Colon (tissue), 2 donors: ENCODE measurements at regions not wholly inside any gene's neighbourhood (a gene's known extent, or its start where the extent isn't known, plus 50 kb on each side); places are given as distances from the start of the nearest gene placed in this dataset.
"Not testable (repeated sequence)": the region's sequence is repeated elsewhere in the genome, so short reads cannot be mapped to it uniquely, and the experiment has no call there.

Experiments used
- FAIRE-seq: peaks from 2 replicates; lab custom pipeline; 2012; peaks lifted over from hg19 to GRCh38; lab: Jason Lieb, UNC
- donor health status: control.
- donor health status: control.

DNA sequence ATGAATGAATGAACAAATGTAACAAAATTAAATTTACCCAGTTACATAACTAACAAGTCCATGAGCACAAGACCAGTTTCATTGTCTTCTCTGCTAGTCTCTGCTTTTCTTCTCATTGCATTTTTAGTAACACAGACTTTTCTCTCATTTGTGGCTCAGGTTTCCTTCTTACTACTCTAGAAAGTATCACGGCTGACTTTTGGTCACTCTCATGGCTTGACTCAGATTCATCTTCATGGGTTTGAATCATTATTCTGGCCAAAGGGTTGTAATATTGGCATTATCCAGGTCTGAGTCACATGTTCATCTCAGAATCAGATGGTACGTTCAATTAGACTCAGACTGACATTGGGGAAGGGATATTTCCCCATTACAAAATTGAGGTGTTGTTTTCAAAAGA, 121.5 kb upstream of the SATB1 start:
- FAIRE-seq: no peak

DNA sequence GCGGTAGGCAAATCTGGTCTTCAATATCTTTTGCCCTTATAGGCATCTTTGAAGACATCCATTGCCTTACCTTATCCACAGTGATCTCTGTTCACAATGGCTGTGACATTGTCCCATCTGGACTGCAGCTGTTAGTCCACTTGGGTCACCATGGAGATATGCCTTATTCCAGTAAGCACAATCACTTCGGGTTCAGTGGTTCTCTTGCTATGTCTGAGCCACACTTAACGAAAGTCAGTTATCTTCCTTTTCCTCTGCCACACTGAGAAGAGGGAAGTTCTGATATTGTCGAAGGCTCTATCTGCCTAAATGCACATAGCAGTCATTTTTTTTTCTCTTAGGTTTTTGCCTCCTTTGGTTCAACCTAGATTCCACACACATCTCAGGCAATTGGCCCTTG, 119.0 kb upstream of the SATB1 start:
- FAIRE-seq: no peak

DNA sequence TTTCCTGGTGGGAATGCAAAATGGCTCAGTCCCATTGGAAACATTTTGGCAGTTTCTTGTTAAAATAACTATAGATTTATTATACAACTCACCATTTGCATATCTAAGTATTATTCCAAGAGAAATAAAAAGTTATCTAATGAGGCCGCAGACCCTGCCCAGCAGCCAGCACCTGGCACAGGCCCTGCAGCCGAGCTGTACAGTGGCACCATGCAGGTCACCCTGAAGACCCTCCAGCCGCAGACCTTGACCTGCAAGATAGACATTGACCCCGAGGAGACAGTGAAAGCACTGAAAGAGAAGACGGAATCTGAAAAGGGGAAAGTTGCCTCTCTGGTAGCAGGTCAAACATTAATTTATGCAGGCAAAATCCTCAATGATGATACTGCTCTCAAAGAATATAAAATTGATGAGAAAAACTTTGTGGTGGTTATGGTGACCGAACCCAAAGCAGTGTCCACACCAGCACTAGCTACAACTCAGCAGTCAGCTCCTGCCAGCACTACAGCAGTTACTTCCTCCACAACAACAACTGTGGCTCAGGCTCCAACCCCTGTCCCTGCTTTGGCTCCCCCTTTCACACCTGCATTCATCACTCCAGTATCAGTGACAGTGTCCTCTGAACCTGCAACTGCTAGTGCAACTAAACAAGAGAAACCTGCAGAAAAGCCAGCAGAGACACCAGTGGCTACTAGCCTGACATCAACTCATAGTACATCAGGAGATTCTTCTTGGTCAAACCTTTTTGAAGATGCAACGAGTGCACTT, 113.5 kb upstream of the SATB1 start:
- no peak for FAIRE-seq

GRCh38 chr3:18533039-18533438, 107.9 kb upstream of the SATB1 start:
- no peak for FAIRE-seq

DNA sequence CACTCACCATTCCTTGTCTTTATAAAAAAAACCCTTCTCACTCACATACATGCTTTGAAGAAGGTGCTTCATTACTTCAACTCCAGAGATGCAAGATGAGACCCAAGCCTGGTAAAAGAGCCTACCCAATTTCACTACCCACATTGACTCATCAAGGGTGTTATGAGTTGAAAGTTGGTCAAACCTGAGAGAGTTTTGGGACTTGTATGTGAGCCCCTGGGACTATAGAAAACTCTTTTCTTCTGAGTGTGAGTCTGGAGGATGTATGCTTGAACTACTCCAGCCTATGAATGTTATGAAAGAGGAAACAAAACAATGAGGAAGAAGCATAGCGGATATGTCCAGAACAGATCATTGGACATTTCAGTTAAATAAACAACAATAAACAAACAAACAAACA, 106.5 kb upstream of the SATB1 start:
- FAIRE-seq: no peak

- FAIRE-seq: no peak
Observed at GRCh38 chr3:18529631-18530030, 104.5 kb upstream of the SATB1 start.

- no peak for FAIRE-seq
Observed at GRCh38 chr3:18527691-18528090, 102.6 kb upstream of the SATB1 start.

DNA sequence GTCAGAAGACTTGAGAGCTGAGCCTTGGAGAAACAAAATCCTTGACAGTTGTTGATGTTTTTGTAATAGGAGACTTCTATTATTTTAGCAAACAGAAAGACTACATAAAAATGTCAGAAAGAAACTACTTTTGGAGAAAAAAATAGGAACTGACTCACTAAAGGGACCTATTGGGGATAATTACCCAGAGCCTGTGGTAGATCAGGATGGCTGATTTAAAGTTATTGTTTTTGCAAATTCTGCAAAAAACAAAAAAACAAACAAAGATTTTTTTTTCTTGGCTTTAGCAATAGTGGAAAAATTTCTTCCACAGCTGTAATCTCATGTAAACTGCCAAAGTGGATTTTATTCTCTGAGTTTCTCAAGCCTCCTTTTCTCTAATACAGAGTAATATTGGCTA, 101.5 kb upstream of the SATB1 start:
- no peak for FAIRE-seq

DNA sequence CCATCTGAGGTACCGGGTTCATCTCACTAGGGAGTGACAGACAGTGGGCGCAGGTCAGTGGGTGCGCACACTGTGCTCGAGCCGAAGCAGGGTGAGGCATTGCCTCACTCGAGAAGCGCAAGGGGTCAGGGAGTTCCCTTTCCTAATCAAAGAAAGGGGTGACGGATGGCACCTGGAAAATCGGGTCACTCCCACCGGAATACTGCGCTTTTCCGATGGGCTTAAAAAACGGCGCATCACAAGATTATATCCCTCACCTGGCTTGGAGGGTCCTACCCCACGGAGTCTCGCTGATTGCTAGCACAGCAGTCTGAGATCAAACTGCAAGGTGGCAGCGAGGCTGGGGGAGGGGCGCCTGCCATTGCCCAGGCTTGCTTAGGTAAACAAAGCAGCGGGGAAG, 91.0 kb upstream of the SATB1 start:
- FAIRE-seq: not testable (repeated sequence)

DNA sequence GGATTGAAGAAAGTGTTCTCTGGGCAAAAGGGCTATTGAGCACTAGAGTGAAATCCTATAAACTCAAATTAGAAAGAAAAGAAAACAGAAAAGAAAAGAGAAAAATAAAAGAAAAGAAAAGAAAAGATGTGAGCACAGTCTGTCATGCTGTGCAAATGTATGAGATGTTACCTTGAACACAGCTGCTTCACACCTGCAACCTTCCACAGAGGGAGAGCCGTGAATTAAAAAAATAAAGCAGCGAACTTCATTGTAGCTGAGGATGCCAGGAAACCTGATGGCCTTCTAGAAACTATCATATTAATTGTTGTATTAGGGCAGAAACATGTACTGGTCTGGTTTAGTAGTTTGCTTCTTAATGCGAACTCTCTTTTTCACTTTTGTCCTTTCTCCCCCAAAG, 88.0 kb upstream of the SATB1 start:
- FAIRE-seq: no peak

DNA sequence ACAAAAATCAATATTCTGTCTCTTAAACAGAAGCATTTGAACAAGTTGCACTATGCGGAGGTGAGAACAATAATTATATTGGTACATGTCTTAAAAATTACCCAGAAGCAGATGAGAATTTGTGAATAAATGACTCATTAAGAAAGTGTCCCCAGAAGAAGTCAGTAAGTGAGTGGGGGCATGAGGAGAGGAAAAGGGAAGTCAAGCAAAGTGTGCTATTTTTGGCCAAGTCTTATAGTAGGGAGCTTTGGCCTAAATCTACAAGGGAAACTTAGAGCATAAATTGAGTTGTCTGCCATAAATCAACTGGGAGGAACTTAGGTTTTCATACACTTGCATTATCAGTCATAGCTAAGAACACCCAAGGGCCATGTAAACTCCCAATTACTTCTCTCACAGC, 86.9 kb upstream of the SATB1 start:
- no peak for FAIRE-seq

DNA sequence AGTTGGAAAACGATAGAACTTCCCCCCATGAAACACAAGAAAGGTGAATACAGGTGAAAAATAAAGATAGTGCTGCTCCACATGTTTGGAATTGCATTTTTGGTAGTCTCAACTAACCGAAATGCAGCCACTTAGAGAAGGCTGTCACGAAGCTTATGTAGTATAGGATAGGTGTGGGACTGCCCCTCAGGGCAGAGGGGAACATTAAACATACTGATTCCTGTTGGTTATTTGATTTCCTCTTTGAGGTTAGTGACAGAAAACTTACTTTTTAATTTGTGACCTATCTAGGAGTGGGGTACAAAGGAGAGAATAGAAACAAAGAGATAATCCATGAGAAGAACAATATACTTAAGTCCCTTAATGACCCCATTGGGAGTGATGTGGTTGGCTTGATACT, 85.8 kb upstream of the SATB1 start:
- FAIRE-seq: no peak

DNA sequence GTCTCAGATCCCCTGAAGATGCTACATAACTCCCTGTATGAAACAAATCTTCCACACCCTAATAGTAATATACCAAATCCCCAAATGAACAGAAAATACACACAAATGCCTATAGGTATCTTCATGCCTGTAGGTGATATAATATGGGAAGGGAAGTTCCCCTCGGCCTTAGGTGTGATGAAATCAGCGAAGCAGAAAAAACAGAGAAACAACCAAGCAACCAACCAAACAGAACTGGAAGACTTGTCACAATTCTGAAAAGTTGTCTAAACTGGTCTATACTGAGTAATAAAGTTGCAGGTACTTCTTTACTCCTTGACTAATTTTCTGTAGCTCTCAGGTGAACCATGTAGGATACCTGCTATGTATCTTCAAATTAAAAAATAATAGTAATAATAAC, 82.2 kb upstream of the SATB1 start:
- FAIRE-seq: no peak

GRCh38 chr3:18505056-18505455, 79.9 kb upstream of the SATB1 start:
- no peak for FAIRE-seq

DNA sequence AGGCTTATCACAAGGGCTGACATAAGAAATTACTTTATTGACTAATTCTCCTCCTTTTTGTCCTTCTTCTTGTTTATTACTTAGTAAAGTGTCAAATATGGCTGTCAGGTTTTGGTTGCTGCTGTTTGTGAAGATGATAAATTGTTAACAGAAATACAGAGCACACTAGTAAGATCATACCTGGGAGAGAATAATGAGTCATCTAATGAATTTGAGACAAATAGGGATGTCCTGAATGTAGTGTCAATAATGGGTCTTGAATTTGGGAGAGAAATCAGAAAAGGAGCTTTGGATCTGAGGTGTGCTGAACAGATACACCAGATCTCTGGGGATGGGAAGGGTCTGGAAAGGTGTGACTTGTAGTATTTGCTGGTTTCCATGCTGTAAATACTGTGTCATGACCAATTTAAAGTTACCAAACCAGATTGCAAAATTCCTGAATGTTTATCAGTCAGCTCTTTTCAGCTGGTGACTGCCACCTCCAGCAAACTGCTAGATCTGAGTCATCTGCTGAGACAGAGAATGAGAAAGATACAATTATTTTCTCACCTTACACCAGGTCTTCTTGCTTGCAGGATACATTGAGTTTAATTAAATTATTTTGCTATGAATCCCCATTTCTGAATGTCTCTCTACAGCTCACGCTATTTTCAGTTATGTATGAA, 76.7 kb upstream of the SATB1 start:
- FAIRE-seq: no peak

- no peak for FAIRE-seq
Observed at GRCh38 chr3:18500322-18500721, 75.2 kb upstream of the SATB1 start.

DNA sequence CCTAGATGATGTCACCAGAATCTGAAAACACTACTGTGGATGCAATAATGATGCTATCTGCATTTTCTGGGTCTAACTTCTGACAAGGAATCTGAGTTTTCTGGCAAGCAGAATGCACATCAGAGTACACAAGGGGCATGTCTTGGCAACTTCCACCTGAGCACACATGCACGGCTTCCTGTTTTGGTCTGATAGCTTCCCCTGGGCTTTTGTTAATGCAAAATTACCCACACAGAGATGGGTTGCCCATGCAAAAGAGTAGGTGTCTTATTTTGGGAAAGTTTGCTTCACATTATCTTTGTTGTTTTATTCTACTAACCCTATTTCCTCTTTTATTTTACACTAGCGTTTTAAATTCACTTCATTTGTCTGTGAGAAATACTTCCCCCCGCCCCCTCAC, 74.2 kb upstream of the SATB1 start:
- no peak for FAIRE-seq

DNA sequence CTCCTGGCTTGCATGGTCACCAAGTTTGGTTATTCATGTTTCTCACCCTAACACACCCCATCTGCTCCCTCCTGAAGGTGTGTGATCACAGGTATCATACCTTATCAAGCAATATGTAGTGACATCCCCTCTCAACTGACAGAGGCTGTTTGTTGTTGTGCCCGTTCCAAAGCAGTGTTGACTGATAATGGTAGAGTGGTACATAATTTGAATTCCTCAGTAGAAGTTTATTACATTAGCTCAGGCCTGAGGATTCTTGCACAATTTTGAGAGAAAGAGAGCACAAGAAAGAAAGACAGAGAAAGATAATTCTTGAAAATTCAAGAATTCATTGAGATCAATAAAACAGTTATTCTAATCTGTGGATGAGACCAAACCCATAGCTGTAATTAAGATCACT, 69.1 kb upstream of the SATB1 start:
- no peak for FAIRE-seq

GRCh38 chr3:18489939-18490338, 64.8 kb upstream of the SATB1 start:
- FAIRE-seq: no peak

DNA sequence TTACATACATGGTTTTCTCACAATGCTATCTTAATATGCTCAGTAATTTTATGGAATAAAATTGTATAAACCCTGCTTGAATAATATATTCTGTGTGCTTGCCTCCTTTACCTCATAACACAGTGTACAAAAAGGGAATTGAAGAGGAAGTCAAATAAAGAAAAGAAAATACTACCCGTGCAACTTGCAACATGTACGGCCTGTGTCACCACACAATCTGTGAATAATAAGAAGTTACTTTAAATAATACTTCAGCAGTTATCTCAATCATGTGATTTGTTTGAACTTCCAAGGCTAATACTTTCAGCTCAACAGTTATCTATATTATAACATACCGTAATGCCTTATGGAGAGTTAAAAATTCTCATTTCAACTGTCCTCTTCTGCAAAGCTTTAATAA, 58.1 kb upstream of the SATB1 start:
- no peak for FAIRE-seq

GRCh38 chr3:18481946-18482548, 56.9 kb upstream of the SATB1 start:
- no peak for FAIRE-seq

- FAIRE-seq: peak; percentile 14
Observed at GRCh38 chr3:18477620-18478019, 52.5 kb upstream of the SATB1 start.
